HG03575 (cell line): ENCODE measurements at regions not wholly inside any gene's neighbourhood (a gene's known extent, or its start where the extent isn't known, plus 50 kb on each side); places are given as distances from the start of the nearest gene placed in this dataset.

Experiments used
- ATAC-seq: cut with Tn5 transposase; IDR thresholded peaks from one replicate; pipeline ENCODE4 v1.9.1; 2021; ENCODE audit not compliant: unreplicated experiment, insufficient number of reproducible peaks, low FRiP score; ENCODE audit errors: extremely low read depth

DNA sequence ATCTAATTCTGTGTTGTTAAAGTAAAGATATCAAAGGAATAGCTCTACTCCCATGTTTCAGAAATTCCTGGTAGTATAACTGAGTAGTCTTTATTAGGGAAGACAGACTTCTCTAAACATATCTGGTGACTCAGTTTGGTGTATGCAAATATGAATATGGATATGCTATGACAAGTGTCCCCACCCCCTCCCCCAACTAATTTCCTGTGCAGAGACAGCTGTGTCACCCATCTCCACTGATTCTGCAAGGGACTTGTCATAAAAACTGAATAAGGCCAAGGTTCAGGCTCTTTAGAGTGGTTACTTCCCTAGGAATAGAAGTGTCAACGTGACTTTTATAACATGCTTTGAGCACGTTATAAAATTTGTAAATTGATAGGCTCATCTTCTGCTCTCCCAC lies 429.1 kb downstream of the DAD1 start:
- no peak for ATAC-seq

- no peak for ATAC-seq
Observed at GRCh38 chr14:22159099-22159498, 429.9 kb downstream of the DAD1 start.

- ATAC-seq = no peak
Observed at GRCh38 chr14:22158560-22158959, 430.5 kb downstream of the DAD1 start.

GRCh38 chr14:22155571-22155970 lies 433.5 kb downstream of the DAD1 start:
- no peak for ATAC-seq

DNA sequence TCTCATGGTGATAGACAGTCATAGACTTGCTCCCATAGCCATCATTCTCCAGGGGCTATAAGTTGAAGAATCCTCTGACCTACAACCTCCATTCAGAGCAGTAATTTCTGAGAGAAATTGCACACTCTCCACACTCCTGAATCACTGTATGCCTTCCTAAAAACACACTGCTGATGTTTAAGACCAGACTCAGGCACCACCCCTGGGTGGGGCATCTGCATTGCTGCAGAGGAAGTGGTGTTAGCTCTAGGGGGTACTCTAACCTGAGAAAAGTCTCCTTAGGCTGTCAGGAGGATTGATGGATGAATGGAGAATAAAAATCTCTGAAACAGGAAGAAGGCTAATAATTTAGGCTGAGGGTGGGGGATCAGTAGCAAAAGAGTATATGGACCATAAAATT lies 436.1 kb downstream of the DAD1 start:
- ATAC-seq = no peak

- ATAC-seq = no peak
Observed at GRCh38 chr14:22152161-22152870, 436.7 kb downstream of the DAD1 start.

DNA sequence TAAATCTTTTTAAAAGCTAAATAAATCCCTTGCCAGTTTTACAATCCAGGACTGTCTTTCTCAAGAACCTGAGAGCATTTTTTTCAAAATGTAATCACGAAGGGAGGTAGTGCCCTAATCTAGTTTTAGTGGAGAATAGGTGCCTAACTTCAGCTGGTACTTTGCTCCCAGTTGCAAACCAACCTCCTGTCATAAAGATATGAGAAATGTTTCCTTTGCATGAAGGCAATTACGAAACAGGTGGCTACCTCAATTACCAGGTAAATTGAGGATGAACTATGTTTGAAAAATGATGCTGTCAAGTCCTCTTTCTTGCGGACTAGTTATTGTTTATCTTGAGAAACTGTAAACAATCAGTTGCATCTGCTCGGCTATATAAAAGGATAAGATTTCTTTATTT lies 437.9 kb downstream of the DAD1 start:
- ATAC-seq = no peak

GRCh38 chr14:22149058-22149457 lies 440.0 kb downstream of the DAD1 start:
- no peak for ATAC-seq

DNA sequence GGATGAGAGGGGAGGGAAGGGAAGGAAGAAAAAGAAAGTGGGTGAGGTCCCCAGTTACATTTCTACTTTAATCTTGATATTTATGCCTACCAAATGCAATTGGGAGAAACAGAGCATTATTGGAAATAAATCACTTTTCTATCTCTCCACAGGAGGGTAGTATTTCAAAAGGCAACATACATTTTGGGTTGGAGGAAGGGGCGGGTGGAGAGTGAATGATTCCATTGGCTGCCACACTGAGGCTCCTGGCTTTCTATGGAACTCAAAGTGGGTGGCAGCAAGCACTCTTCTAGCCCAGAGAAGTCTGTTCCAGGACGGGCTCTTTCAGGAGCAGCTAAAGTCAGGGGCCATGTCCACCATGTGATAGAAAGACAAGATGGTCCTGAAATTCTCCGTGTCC lies 441.3 kb downstream of the DAD1 start:
- no peak for ATAC-seq

- ATAC-seq = no peak
Observed at GRCh38 chr14:22143363-22143762, 445.7 kb downstream of the DAD1 start.

DNA sequence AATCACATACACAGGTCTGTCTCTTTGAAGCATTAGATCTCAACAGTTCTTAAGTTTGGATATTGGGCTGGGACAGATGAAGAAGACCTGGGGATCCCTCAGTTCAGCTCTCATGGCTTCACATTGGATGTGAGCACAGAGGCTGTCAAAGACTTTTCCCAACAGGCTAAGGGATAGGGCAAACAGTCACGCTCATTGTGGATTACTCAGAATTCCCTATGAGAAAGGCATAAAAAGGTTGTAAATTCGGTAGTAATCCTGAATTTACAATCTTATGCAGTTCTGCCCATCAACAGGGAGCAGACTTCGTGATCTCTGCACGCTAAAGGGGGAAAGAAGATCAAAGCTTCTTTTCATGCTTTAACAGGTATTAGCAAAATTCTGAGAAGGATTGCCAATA lies 448.4 kb downstream of the DAD1 start:
- ATAC-seq = no peak

DNA sequence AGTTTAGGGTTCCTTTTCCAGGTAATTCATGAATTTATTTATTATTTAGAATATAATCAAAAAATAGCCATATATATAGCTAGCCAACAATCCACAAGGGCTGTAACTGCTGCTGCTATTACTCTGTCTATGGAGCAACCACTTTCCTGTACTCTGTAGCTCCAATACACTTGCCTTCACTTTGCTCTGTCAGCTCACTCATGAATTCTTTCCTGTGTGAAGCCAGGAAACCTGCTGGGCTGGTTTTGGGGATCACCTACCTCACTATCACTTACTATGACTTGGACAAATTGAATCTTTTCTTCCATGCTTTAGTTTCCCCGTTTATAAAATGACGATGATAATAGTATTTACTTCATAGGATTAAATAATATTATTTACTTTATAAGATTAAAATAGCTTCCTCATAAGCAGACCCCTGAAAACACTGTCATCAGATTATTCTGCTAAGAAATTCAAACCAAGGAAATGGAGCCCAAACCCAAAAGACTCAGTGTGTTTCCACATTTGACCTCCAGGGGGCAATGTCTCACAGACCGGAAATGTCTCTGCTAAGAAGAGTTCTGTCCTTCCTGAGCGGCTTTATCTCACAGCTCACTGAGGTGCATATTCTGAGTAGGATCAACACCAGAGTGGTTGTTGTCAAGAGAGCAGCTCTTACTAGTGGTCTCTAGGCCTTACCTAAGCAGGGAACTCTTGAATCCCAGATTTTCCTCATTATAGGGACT lies 457.1 kb downstream of the DAD1 start:
- ATAC-seq = no peak

DNA sequence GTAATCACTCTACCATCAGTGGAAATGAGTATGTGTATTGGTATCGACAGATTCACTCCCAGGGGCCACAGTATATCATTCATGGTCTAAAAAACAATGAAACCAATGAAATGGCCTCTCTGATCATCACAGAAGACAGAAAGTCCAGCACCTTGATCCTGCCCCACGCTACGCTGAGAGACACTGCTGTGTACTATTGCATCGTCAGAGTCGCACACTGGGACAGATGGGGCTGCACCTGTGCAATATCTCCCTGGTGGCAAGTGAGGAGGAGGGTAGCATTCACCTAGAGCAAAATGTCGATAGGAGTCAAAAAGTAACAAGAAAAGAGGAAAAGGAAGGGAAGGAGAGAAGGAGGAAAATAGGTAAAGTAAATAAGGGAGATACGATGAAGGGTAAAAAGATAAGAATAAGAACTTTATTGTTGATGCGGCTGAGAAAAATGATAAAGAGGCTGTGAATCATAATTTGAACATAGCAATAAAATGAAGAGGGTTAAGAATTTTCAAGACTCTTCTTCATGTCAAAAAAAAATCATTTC lies 450.5 kb upstream of the OR4E1 start:
- no peak for ATAC-seq

DNA sequence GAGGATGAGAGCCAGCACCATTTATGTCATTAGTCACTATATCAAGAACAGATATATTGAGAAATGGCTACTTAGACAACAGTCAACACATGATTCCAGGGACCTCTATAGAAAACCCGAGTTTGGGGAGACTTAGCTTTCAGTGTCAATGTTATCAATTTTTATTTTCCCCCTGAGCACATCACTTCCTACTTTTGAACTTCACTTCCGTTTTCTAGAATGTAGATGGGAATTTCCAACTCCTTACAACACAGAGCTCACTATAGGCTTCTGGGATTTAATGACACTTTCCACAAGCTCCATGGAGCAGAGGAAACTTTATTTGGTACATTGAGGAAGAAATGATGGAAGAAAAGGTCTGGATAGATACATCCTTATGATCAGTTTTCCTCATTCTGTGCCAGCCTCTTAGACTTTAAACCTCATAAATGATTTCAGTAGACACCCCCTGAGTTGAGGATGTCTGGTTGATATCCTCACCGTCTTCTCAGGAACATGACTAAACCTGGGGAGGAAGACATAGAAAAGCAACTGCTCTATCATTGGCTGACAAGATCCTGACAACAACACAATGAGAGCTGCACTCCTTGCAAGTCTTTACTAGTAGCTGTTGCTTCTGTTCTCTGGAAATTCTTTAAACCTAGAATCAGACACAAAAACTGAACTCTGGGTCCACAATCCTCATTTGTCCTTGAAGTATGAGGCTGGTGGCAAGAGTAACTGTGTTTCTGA lies 449.4 kb upstream of the OR4E1 start:
- ATAC-seq = no peak

- ATAC-seq = no peak
Observed at GRCh38 chr14:22122227-22122818, 448.7 kb upstream of the OR4E1 start.

DNA sequence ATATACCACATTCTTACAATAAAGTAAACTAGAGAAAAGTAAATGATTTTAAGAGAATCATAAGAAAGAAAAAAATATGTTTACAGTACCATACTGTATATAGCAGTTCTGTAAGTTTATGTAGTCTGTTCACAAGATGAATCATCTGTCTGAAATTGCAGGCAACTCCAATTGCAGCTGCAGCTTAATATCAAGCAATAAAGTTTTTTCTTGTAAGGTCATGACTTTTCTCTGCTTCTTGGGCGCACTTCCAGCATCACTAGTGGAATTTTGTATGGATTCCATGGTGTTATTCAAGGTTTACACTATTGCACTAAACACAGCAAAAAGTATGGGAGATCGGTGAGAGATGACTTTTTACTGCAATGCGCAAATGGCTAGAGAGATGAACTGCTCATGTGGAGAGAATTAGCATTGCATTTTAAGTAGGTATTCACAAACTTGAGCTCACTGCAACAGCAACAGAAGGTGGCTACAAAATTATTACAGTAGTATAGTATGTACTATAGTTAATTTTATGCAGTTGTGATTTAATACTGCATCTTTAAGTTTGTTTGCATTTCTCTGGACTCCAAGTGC lies 445.4 kb upstream of the OR4E1 start:
- ATAC-seq = no peak

GRCh38 chr14:22113401-22113800 lies 439.8 kb upstream of the OR4E1 start:
- ATAC-seq = no peak

DNA sequence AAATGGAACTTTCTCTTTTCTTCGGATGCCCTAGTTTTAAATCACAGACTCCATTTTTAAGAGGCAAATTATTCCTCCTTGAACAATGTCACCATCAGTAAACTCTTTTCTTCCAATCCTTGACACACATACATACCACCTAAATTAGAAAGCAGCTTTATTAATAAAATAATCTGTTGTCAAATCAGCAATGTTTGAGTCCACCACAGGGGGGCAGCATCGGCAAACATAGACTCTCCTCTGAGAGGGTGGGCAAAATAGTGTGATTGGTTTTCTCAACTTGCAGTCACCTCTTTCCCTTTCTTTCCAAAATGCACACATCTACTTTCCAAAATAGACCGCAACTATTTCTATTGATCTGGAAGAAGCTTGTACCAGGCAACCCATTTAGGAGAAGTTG lies 438.4 kb upstream of the OR4E1 start:
- ATAC-seq = no peak

DNA sequence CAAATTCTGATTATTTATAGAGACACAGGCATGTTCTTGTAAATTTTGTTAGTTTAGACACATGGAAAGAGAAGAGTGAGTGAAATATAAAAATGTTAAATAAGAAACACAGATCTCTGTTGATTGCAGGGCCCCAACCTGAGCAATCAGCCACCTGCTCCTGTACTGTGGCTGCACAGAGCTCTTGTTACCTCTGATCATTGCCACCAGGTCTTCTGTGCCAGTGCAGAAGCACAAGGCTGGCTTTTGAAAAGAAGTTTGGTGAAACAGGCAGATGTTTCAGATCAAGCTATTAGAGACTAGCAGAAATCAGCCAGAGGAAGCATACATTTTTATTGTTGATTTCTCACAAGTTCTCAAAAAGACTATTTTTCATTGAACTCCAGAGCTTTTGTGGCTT lies 434.1 kb upstream of the OR4E1 start:
- ATAC-seq = no peak
